Effector CD8-positive, alpha-beta T cell (primary cell): ENCODE measurements at regions not wholly inside any gene's neighbourhood (a gene's known extent, or its start where the extent isn't known, plus 50 kb on each side); places are given as distances from the start of the nearest gene placed in this dataset.

Experiments
- DNase-seq: peaks from one replicate; lab custom pipeline; 2025; lab: John Stamatoyannopoulos, UW

- DNase-seq, result no peak
Measured at GRCh38 chr3:6098516-6099157, 762.3 kb upstream of the GRM7 start.

- no peak for DNase-seq
Measured at GRCh38 chr3:6099458-6100075, 761.3 kb upstream of the GRM7 start.

- no peak for DNase-seq
Measured at GRCh38 chr3:6105187-6105586, 755.7 kb upstream of the GRM7 start.

- no peak for DNase-seq
Measured at GRCh38 chr3:6108957-6109356, 752.0 kb upstream of the GRM7 start.

- DNase-seq, result no peak
Measured at GRCh38 chr3:6110451-6110850, 750.5 kb upstream of the GRM7 start.

- no peak for DNase-seq
Measured at GRCh38 chr3:6112546-6112945, 748.4 kb upstream of the GRM7 start.

GRCh38 chr3:6113338-6113737 is 747.6 kb upstream of the GRM7 start:
- DNase-seq, result no peak

GRCh38 chr3:6119367-6119766 is 741.5 kb upstream of the GRM7 start:
- DNase-seq, result no peak

GRCh38 chr3:6120786-6121185 is 740.1 kb upstream of the GRM7 start:
- no peak for DNase-seq

GRCh38 chr3:6124875-6125274 is 736.0 kb upstream of the GRM7 start:
- DNase-seq, result no peak

GRCh38 chr3:6125520-6125919 is 735.4 kb upstream of the GRM7 start:
- DNase-seq, result no peak

GRCh38 chr3:6132684-6133432 is 728.1 kb upstream of the GRM7 start:
- no peak for DNase-seq

- DNase-seq, result no peak
Measured at GRCh38 chr3:6142707-6143106, 718.2 kb upstream of the GRM7 start.

GRCh38 chr3:6147883-6148282 is 713.0 kb upstream of the GRM7 start:
- DNase-seq, result no peak

- no peak for DNase-seq
Measured at GRCh38 chr3:6155650-6156338, 705.1 kb upstream of the GRM7 start.

GRCh38 chr3:6165951-6166350 is 695.0 kb upstream of the GRM7 start:
- no peak for DNase-seq

- no peak for DNase-seq
Measured at GRCh38 chr3:6168256-6168655, 692.7 kb upstream of the GRM7 start.

- no peak for DNase-seq
Measured at GRCh38 chr3:6172871-6173642, 687.9 kb upstream of the GRM7 start.

- DNase-seq, result no peak
Measured at GRCh38 chr3:6177417-6177816, 683.5 kb upstream of the GRM7 start.

GRCh38 chr3:6179761-6180160 is 681.2 kb upstream of the GRM7 start:
- DNase-seq, result no peak

GRCh38 chr3:6180171-6180570 is 680.7 kb upstream of the GRM7 start:
- no peak for DNase-seq

- no peak for DNase-seq
Measured at GRCh38 chr3:6182476-6182875, 678.4 kb upstream of the GRM7 start.
